Vagina (tissue), 2 donors: ENCODE measurements at regions not wholly inside any gene's neighbourhood (a gene's known extent, or its start where the extent isn't known, plus 50 kb on each side); places are given as distances from the start of the nearest gene placed in this dataset.

Experiments used
- DNase-seq, 2 donors: peaks; one replicate each; pipeline ENCODE4 v3.0.0-alpha.2; 2017; ENCODE audit errors: extremely low spot score in 2 of 2
- H3K27ac ChIP-seq: fragments of 200-600 bp; sonication (generic); one replicate; pipeline ENCODE4 v1.5.1; 2019
- H3K27me3 ChIP-seq: fragments of 200-600 bp; sonication (generic); one replicate; pipeline ENCODE4 v1.5.1; 2019
- H3K36me3 ChIP-seq, 2 donors: fragments of 200-600 bp; sonication (generic); one replicate each; pipeline ENCODE4 v1.5.1; 2017 to 2019
- H3K4me1 ChIP-seq: fragments of 200-600 bp; sonication (generic); one replicate; pipeline ENCODE4 v1.5.1; 2019
- H3K4me3 ChIP-seq, 2 donors: fragments of 200-600 bp; sonication (generic); 1 replicate in 1 of 2; 2 replicates in 1 of 2; pipeline ENCODE4 v1.5.1; 2016 to 2019
- H3K9me3 ChIP-seq: fragments of 200-600 bp; sonication (generic); one replicate; pipeline ENCODE4 v1.5.1; 2019
- CTCF ChIP-seq, 3 experiments: fragments of 450-650 bp in 2 of 3; fragments of 200-600 bp in 1 of 3; sonication (generic) in 1 of 3; IDR thresholded peaks; one replicate each; pipeline ENCODE4 v1.5.1; 2017 to 2019; ENCODE audit warnings: antibody characterized with exemption in 3 of 3, mild to moderate bottlenecking in 2 of 3, moderate library complexity in 2 of 3
- POLR2A ChIP-seq, 2 donors: fragments of 450-650 bp; IDR thresholded peaks; one replicate each; pipeline ENCODE4 v1.6.1; 2017; ENCODE audit warnings: antibody characterized with exemption in 2 of 2, mild to moderate bottlenecking in 2 of 2, moderate library complexity in 2 of 2
- POLR2AphosphoS5 ChIP-seq, 2 donors: sonication (generic); formaldehyde crosslinking; IDR thresholded peaks; one replicate each; pipeline ENCODE4 v1.9.0; 2017; ENCODE audit warnings: antibody characterized with exemption in 2 of 2, mild to moderate bottlenecking in 2 of 2, low read depth in 1 of 2; ENCODE audit not compliant: insufficient read depth in 1 of 2
- intact Hi-C: fragments of 100-400 bp; cut with DNase I; formaldehyde crosslinking; loops from one replicate; pipeline ENCODE4 v1.15.1; 2023

- no peaks in the 10 kb centered on the region for H3K36me3 ChIP-seq
- no peak for DNase-seq
- TF ChIP-seq POLR2A (IDR thresholded peaks at IDR 0.05) (no peak), CTCF (IDR thresholded peaks at IDR 0.05) (no peak), POLR2AphosphoS5 (IDR thresholded peaks at IDR 0.05; ENCODE audit: insufficient read depth in 1 of 2, low read depth in 1 of 2) (no peak)
- H3K4me3 ChIP-seq: no peak overlapping the region
- no peaks in the 10 kb centered on the region for H3K9me3 ChIP-seq
- no peaks in the 10 kb centered on the region for H3K4me1 ChIP-seq
- H3K27me3 ChIP-seq: no peaks in the 10 kb centered on the region
- intact Hi-C loops: no loop called here
- no peak overlapping the region for H3K27ac ChIP-seq
Observed at GRCh38 chr11:127395034-127395433, 394.5 kb upstream of the KIRREL3 start.

- Histone ChIP-seq H3K36me3 (no peaks in the 10 kb centered on the region), H3K4me1 (no peaks in the 10 kb centered on the region), H3K27ac (no peak overlapping the region), H3K4me3 (no peak overlapping the region), H3K27me3 (no peaks in the 10 kb centered on the region), H3K9me3 (no peaks in the 10 kb centered on the region)
- no peak for TF ChIP-seq POLR2AphosphoS5 (IDR thresholded peaks at IDR 0.05; ENCODE audit: insufficient read depth in 1 of 2, low read depth in 1 of 2)
- TF ChIP-seq CTCF (IDR thresholded peaks at IDR 0.05): no peak
- no peak for TF ChIP-seq POLR2A (IDR thresholded peaks at IDR 0.05)
- intact Hi-C loops: no loop called here
- DNase-seq: no peak
Observed at GRCh38 chr11:127393460-127393997, 393.0 kb upstream of the KIRREL3 start.

DNA sequence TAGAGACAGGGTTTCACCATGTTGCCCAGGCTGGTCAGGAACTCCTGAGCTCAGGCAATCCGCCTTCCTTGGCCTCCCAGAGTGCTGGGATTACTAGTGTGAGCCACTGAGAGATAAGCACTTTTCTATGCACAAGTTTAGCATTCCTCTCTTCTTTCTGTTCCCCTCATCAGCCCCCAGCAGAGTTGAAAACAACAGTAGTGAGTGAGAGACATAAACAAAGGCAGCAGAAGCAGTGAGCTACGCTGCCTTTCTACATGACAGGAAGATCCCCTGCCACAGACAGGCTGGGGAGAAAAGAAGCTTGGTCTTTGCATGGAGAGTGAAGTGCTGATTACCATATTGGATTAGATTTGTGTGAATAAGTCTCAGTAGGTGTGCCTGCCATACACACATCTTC lies 392.0 kb upstream of the KIRREL3 start:
- no peak for TF ChIP-seq POLR2AphosphoS5 (IDR thresholded peaks at IDR 0.05; ENCODE audit: insufficient read depth in 1 of 2, low read depth in 1 of 2)
- no peak for TF ChIP-seq CTCF (IDR thresholded peaks at IDR 0.05)
- no peak for TF ChIP-seq POLR2A (IDR thresholded peaks at IDR 0.05)
- Histone ChIP-seq H3K4me3 (no peak overlapping the region), H3K4me1 (no peaks in the 10 kb centered on the region), H3K36me3 (no peaks in the 10 kb centered on the region), H3K27ac (no peak overlapping the region), H3K27me3 (no peaks in the 10 kb centered on the region), H3K9me3 (no peaks in the 10 kb centered on the region)
- intact Hi-C loops: no loop called here
- DNase-seq: no peak

- Histone ChIP-seq H3K4me3 (no peak overlapping the region), H3K27me3 (no peaks in the 10 kb centered on the region), H3K4me1 (no peaks in the 10 kb centered on the region), H3K36me3 (no peaks in the 10 kb centered on the region), H3K9me3 (no peaks in the 10 kb centered on the region), H3K27ac (no peak overlapping the region)
- no peak for DNase-seq
- TF ChIP-seq CTCF (IDR thresholded peaks at IDR 0.05) (no peak), POLR2AphosphoS5 (IDR thresholded peaks at IDR 0.05; ENCODE audit: insufficient read depth in 1 of 2, low read depth in 1 of 2) (no peak), POLR2A (IDR thresholded peaks at IDR 0.05) (no peak)
- intact Hi-C loops: no loop called here
Observed at GRCh38 chr11:127390465-127390864, 389.9 kb upstream of the KIRREL3 start.

DNA sequence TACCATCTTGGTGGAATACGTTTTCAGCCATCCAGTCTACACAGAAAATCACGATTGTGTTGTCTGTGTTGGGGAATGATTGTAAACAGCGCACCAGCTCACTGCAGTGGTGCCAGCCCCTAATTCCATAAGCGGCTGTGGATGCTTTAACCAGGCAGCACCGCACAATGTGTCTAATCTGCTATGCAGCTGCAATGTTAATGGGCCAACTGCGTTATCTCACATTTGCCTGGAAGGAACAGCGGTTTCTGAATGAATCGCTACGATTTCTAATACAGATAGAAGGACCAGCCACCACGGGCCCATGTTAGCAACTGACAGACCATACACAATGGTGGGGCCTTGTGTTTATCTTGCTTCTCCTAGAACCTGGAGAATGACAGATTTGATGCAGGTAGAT lies 384.5 kb upstream of the KIRREL3 start:
- TF ChIP-seq CTCF (IDR thresholded peaks at IDR 0.05) (no peak), POLR2A (IDR thresholded peaks at IDR 0.05) (no peak), POLR2AphosphoS5 (IDR thresholded peaks at IDR 0.05; ENCODE audit: insufficient read depth in 1 of 2, low read depth in 1 of 2) (no peak)
- Histone ChIP-seq H3K27me3 (no peaks in the 10 kb centered on the region), H3K27ac (no peak overlapping the region), H3K9me3 (no peaks in the 10 kb centered on the region), H3K4me1 (no peaks in the 10 kb centered on the region), H3K36me3 (no peaks in the 10 kb centered on the region), H3K4me3 (no peak overlapping the region)
- intact Hi-C loops: no loop called here
- no peak for DNase-seq
